SK-N-SH treated with all-trans-retinoic acid at 6 μM for 48 hours (cell line): ENCODE measurements at regions not wholly inside any gene's neighbourhood (a gene's known extent, or its start where the extent isn't known, plus 50 kb on each side); places are given as distances from the start of the nearest gene placed in this dataset.

ENCODE experiments used
- ATAC-seq: fragments of 200-7000 bp; cut with Tn5 transposase; 3 replicates; pipeline ENCODE4 v1.9.1; 2020; ENCODE audit warnings: mild to moderate bottlenecking, moderate library complexity
- ARNTL ChIP-seq: fragments of 450-650 bp; formaldehyde crosslinking; IDR thresholded peaks from 2 replicates; pipeline ENCODE4 v1.5.0; 2020; ENCODE audit warnings: low read depth, mild to moderate bottlenecking, moderate library complexity, borderline replicate concordance
- BACH2 ChIP-seq: fragments of 250-450 bp; sonication (Bioruptor Pico); IDR thresholded peaks from 2 replicates; pipeline ENCODE4 v1.9.0; 2021; ENCODE audit warnings: mild to moderate bottlenecking, borderline replicate concordance
- CSDC2 ChIP-seq: fragments of 250-450 bp; sonication (Bioruptor Pico); IDR thresholded peaks from 2 replicates; pipeline ENCODE4 v1.5.0; 2020; ENCODE audit warnings: mild to moderate bottlenecking, moderate library complexity
- ESRRG ChIP-seq: fragments of 250-450 bp; sonication (Bioruptor Pico); IDR thresholded peaks from 2 replicates; pipeline ENCODE4 v1.6.1; 2021; ENCODE audit warnings: mild to moderate bottlenecking
- GLIS3 ChIP-seq: fragments of 250-450 bp; sonication (Bioruptor Pico); IDR thresholded peaks from 2 replicates; pipeline ENCODE4 v1.5.0; 2020; ENCODE audit warnings: mild to moderate bottlenecking, moderate library complexity
- ISL1 ChIP-seq: fragments of 250-450 bp; sonication (Bioruptor Pico); IDR thresholded peaks from 2 replicates; pipeline ENCODE4 v2.1.2; 2022; ENCODE audit warnings: mild to moderate bottlenecking, moderate library complexity
- OSR1 ChIP-seq: fragments of 250-450 bp; sonication (Bioruptor Pico); IDR thresholded peaks from 2 replicates; pipeline ENCODE4 v1.8.0; 2022; ENCODE audit warnings: moderate library complexity, mild to moderate bottlenecking, inconsistent platforms
- PATZ1 ChIP-seq: fragments of 250-450 bp; sonication (Bioruptor Pico); IDR thresholded peaks from 2 replicates; pipeline ENCODE4 v1.8.0; 2020; ENCODE audit warnings: mild to moderate bottlenecking, moderate library complexity, borderline replicate concordance
- PPARA ChIP-seq: fragments of 250-450 bp; sonication (Bioruptor Pico); IDR thresholded peaks from 2 replicates; pipeline ENCODE4 v1.5.0; 2020; ENCODE audit warnings: mild to moderate bottlenecking, borderline replicate concordance
- RARB ChIP-seq: fragments of 250-450 bp; sonication (Bioruptor Pico); IDR thresholded peaks from 2 replicates; pipeline ENCODE4 v1.8.0; 2021; ENCODE audit warnings: mild to moderate bottlenecking, moderate library complexity
- TCF4 ChIP-seq: fragments of 250-450 bp; sonication (Bioruptor Pico); IDR thresholded peaks from 2 replicates; pipeline ENCODE4 v1.8.0; 2021; ENCODE audit warnings: mild to moderate bottlenecking, moderate library complexity, borderline replicate concordance
- TOX ChIP-seq: fragments of 250-450 bp; sonication (Bioruptor Pico); IDR thresholded peaks from 2 replicates; pipeline ENCODE4 v1.8.0; 2021; ENCODE audit warnings: mild to moderate bottlenecking, moderate library complexity, borderline replicate concordance
- TSHZ2 ChIP-seq: fragments of 250-450 bp; sonication (Bioruptor Pico); IDR thresholded peaks from 2 replicates; pipeline ENCODE4 v1.5.0; 2020; ENCODE audit warnings: mild to moderate bottlenecking, moderate library complexity
- ZC3H10 ChIP-seq: fragments of 250-450 bp; sonication (Bioruptor Pico); IDR thresholded peaks from 2 replicates; pipeline ENCODE4 v1.5.1; 2021; ENCODE audit warnings: mild to moderate bottlenecking, moderate library complexity
- ZFP3 ChIP-seq: fragments of 250-450 bp; sonication (Bioruptor Pico); IDR thresholded peaks from 2 replicates; pipeline ENCODE4 v1.5.0; 2020; ENCODE audit warnings: mild to moderate bottlenecking, moderate library complexity
- ZFP30 ChIP-seq: fragments of 450-650 bp; formaldehyde crosslinking; IDR thresholded peaks from 2 replicates; pipeline ENCODE4 v1.5.0; 2022; ENCODE audit warnings: mild to moderate bottlenecking, moderate library complexity
- ZNF565 ChIP-seq: fragments of 450-650 bp; formaldehyde crosslinking; conservative IDR thresholded peaks from 2 replicates; pipeline ENCODE4 v1.5.0; 2020; ENCODE audit warnings: low read depth, mild to moderate bottlenecking, moderate library complexity
- TF ChIP-seq, protein P1 (sequence below): fragments of 250-450 bp; sonication (Bioruptor Pico); IDR thresholded peaks from 2 replicates; pipeline ENCODE4 v1.5.1; 2020; ENCODE audit warnings: low read depth, mild to moderate bottlenecking, moderate library complexity
- TF ChIP-seq, protein P2 (sequence below): fragments of 250-450 bp; sonication (Bioruptor Pico); IDR thresholded peaks from 2 replicates; pipeline ENCODE4 v1.8.0; 2021; ENCODE audit warnings: low read depth, mild to moderate bottlenecking, moderate library complexity, borderline replicate concordance

- no peak for ATAC-seq
Observed at GRCh38 chr7:9854605-9855004, 1119.1 kb upstream of the PHF14 start.

GRCh38 chr7:9856668-9857067 is 1117.0 kb upstream of the PHF14 start:
- ATAC-seq: no peak
- TF ChIP-seq ZNF565: no peak
- TF ChIP-seq ARNTL (CRISPR knock-in tag): no peak

More at GRCh38 chr7:9854605-9855004, 1119.1 kb upstream of the PHF14 start:
- TF ChIP-seq, protein P1, sequence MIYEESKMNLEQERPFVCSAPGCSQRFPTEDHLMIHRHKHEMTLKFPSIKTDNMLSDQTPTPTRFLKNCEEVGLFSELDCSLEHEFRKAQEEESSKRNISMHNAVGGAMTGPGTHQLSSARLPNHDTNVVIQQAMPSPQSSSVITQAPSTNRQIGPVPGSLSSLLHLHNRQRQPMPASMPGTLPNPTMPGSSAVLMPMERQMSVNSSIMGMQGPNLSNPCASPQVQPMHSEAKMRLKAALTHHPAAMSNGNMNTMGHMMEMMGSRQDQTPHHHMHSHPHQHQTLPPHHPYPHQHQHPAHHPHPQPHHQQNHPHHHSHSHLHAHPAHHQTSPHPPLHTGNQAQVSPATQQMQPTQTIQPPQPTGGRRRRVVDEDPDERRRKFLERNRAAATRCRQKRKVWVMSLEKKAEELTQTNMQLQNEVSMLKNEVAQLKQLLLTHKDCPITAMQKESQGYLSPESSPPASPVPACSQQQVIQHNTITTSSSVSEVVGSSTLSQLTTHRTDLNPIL: no peak
- no peak for TF ChIP-seq PATZ1 (CRISPR knock-in tag)
- no peak for TF ChIP-seq PPARA (CRISPR knock-in tag)
- TF ChIP-seq RARB (CRISPR knock-in tag): no peak
- TF ChIP-seq ISL1 (CRISPR knock-in tag): no peak
- TF ChIP-seq CSDC2: no peak
- no peak for TF ChIP-seq GLIS3
- TF ChIP-seq, protein P2, sequence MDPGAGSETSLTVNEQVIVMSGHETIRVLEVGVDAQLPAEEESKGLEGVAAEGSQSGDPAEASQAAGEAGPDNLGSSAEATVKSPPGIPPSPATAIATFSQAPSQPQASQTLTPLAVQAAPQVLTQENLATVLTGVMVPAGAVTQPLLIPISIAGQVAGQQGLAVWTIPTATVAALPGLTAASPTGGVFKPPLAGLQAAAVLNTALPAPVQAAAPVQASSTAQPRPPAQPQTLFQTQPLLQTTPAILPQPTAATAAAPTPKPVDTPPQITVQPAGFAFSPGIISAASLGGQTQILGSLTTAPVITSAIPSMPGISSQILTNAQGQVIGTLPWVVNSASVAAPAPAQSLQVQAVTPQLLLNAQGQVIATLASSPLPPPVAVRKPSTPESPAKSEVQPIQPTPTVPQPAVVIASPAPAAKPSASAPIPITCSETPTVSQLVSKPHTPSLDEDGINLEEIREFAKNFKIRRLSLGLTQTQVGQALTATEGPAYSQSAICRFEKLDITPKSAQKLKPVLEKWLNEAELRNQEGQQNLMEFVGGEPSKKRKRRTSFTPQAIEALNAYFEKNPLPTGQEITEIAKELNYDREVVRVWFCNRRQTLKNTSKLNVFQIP: no peak
- no peak for TF ChIP-seq ESRRG (CRISPR knock-in tag)
- no peak for TF ChIP-seq TCF4 (CRISPR knock-in tag)

- no peak for ATAC-seq
- no peak for TF ChIP-seq RARB (CRISPR knock-in tag)
- no peak for TF ChIP-seq BACH2 (CRISPR knock-in tag)
- no peak for TF ChIP-seq ZC3H10 (CRISPR knock-in tag)
- TF ChIP-seq PPARA (CRISPR knock-in tag): no peak
- TF ChIP-seq ARNTL (CRISPR knock-in tag): no peak
- TF ChIP-seq, protein P1: no peak
- no peak for TF ChIP-seq TCF4 (CRISPR knock-in tag)
- TF ChIP-seq ZFP30 (CRISPR knock-in tag): no peak
- TF ChIP-seq, all 23 proteins: peak for 0
Observed at GRCh38 chr7:9863545-9863944, 1110.1 kb upstream of the PHF14 start.

DNA sequence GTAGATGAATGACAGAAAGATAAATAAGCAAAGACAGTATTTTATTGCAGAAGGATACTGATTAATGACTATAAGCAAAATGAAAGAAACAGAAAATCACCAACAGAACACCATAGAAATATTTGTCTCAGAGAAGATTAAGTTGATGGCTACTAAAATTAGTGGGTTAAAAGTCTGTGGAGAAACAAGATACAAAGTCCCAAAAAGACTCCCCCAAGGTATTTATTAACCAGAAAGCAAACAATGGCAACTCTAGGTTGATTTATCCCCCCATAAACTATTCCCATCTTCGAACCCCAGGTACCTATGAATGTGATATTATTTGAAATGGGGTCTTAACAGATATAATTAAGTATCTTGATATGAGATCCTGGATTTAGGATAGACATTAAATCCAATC is 1104.5 kb upstream of the PHF14 start:
- TF ChIP-seq RARB (CRISPR knock-in tag) (no peak), TCF4 (CRISPR knock-in tag) (no peak), OSR1 (CRISPR knock-in tag) (no peak), ISL1 (CRISPR knock-in tag) (no peak), ARNTL (CRISPR knock-in tag) (no peak), TSHZ2 (CRISPR knock-in tag) (no peak), PPARA (CRISPR knock-in tag) (no peak), ZC3H10 (CRISPR knock-in tag) (no peak), ESRRG (CRISPR knock-in tag) (no peak), TOX (no peak), BACH2 (CRISPR knock-in tag) (no peak), ZFP30 (CRISPR knock-in tag) (no peak), ZFP3 (CRISPR knock-in tag) (no peak), ZNF565 (no peak)
- TF ChIP-seq, protein P2: no peak
- TF ChIP-seq, protein P1: no peak
- ATAC-seq: no peak
